Stomach (tissue), 4 donors: ENCODE measurements at regions not wholly inside any gene's neighbourhood (a gene's known extent, or its start where the extent isn't known, plus 50 kb on each side); places are given as distances from the start of the nearest gene placed in this dataset.

Experiments used
- POLR2A ChIP-seq, 4 donors: fragments of 450-650 bp; IDR thresholded peaks; one replicate each; pipeline ENCODE4 v1.6.1; 2016; ENCODE audit warnings: antibody characterized with exemption in 4 of 4, control low read depth in 2 of 4, mild to moderate bottlenecking in 1 of 4, moderate library complexity in 1 of 4
- TF ChIP-seq, protein P1 (sequence below), 7 experiments: fragments of 450-650 bp in 4 of 7; fragments of 200-600 bp in 3 of 7; sonication (generic) in 3 of 7; IDR thresholded peaks; one replicate each; pipeline ENCODE4 v1.5.1; 2016 to 2019; ENCODE audit warnings: antibody characterized with exemption in 7 of 7, control low read depth in 2 of 7, mild to moderate bottlenecking in 1 of 7

DNA sequence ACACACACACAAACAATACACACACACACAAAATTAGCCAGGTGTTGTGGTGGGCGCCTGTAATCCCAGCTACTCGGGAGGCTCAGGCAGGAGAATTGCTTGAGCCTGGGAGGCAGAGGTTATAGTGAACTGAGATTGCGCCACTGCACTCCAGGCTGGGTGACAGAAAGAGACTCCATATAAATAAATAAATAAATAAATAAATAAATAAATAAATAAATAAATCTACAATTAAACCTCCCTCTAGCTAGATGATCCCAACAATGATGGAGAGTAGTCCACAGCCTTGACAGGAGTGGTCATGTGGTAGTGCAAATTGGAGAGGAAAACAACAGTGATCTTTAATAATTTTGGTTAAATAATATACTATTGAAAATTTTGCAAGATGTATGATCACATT is 1739.0 kb upstream of the C9orf72 start:
- no peak for TF ChIP-seq POLR2A (IDR thresholded peaks at IDR 0.05)
- TF ChIP-seq, protein P1, sequence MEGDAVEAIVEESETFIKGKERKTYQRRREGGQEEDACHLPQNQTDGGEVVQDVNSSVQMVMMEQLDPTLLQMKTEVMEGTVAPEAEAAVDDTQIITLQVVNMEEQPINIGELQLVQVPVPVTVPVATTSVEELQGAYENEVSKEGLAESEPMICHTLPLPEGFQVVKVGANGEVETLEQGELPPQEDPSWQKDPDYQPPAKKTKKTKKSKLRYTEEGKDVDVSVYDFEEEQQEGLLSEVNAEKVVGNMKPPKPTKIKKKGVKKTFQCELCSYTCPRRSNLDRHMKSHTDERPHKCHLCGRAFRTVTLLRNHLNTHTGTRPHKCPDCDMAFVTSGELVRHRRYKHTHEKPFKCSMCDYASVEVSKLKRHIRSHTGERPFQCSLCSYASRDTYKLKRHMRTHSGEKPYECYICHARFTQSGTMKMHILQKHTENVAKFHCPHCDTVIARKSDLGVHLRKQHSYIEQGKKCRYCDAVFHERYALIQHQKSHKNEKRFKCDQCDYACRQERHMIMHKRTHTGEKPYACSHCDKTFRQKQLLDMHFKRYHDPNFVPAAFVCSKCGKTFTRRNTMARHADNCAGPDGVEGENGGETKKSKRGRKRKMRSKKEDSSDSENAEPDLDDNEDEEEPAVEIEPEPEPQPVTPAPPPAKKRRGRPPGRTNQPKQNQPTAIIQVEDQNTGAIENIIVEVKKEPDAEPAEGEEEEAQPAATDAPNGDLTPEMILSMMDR (IDR thresholded peaks at IDR 0.05) = no peak
